IMR-90 (cell line): ENCODE measurements at regions not wholly inside any gene's neighbourhood (a gene's known extent, or its start where the extent isn't known, plus 50 kb on each side); places are given as distances from the start of the nearest gene placed in this dataset.

Source experiments
- ATAC-seq: fragments of 200-7000 bp; cut with Tn5 transposase; 2 replicates; pipeline ENCODE4 v1.9.1; 2020; ENCODE audit warnings: low read depth, mild to moderate bottlenecking, moderate library complexity
- BruUV-seq: library from RNA; stranded (reverse); fragments of 400-500 nt; replicated peaks from 2 replicates; lab custom pipeline; 2021; lab: Mats Ljungman, UMichigan
- CTCF ChIA-PET: fragments of 300-600 bp; formaldehyde crosslinking; extraction: SDS; loops from one replicate; lab custom pipeline; 2021; ENCODE audit warnings: antibody characterized with exemption; lab: Yijun Ruan, JAX
- POLR2A ChIA-PET: fragments of 300-600 bp; sonication (Branson Sonifier 250); formaldehyde crosslinking; loops from one replicate; lab custom pipeline; 2022; ENCODE audit warnings: antibody characterized with exemption; ENCODE audit not compliant: unreplicated experiment; lab: Charles Lee
- DNase-seq: peaks from one replicate; pipeline ENCODE4 v3.0.0; 2013
- H2AFZ ChIP-seq: replicated peaks from 2 replicates; pipeline ENCODE3; 2013; ENCODE audit warnings: low read length, mild to moderate bottlenecking; ENCODE audit not compliant: poor library complexity
- H2AK5ac ChIP-seq: 2 replicates; pipeline ENCODE4 v1.6.1; 2013; ENCODE audit warnings: low read depth, low read length, inconsistent platforms
- H2AK9ac ChIP-seq: replicated peaks from 2 replicates; pipeline ENCODE3; 2013; ENCODE audit warnings: mild to moderate bottlenecking, low read depth, low read length, moderate library complexity; ENCODE audit not compliant: poor library complexity
- H2BK120ac ChIP-seq: 2 replicates; pipeline ENCODE4 v1.6.1; 2013; ENCODE audit warnings: low read depth, low read length, inconsistent platforms
- H2BK15ac ChIP-seq: 3 replicates; pipeline ENCODE4 v1.6.1; 2013; ENCODE audit warnings: low read depth, low read length, inconsistent platforms
- H2BK20ac ChIP-seq: 2 replicates; pipeline ENCODE4 v1.6.1; 2013; ENCODE audit warnings: low read depth, mild to moderate bottlenecking, inconsistent platforms, low read length, moderate library complexity
- H2BK5ac ChIP-seq: 2 replicates; pipeline ENCODE4 v1.6.1; 2013; ENCODE audit warnings: mild to moderate bottlenecking, low read depth, low read length, inconsistent platforms; ENCODE audit not compliant: poor library complexity, severe bottlenecking
- H3K14ac ChIP-seq: replicated peaks from 2 replicates; pipeline ENCODE4 v1.6.1; 2013; ENCODE audit warnings: low read depth, low read length, inconsistent platforms
- H3K18ac ChIP-seq: 2 replicates; pipeline ENCODE4 v1.6.1; 2013; ENCODE audit warnings: low read depth, low read length, control low read depth
- H3K23ac ChIP-seq: 2 replicates; pipeline ENCODE4 v1.6.1; 2013; ENCODE audit warnings: low read depth, low read length, inconsistent platforms
- H3K27ac ChIP-seq: 2 replicates; pipeline ENCODE4 v1.5.1; 2013; ENCODE audit warnings: mild to moderate bottlenecking, control low read depth, low read length; ENCODE audit not compliant: insufficient read depth
- H3K27me3 ChIP-seq: 2 replicates; pipeline ENCODE4 v1.6.1; 2013; ENCODE audit warnings: low read length; ENCODE audit not compliant: control insufficient read depth, insufficient read depth
- H3K36me3 ChIP-seq: 2 replicates; pipeline ENCODE4 v1.6.1; 2013; ENCODE audit warnings: low read length, mixed read lengths; ENCODE audit not compliant: control insufficient read depth, insufficient read depth
- H3K4ac ChIP-seq: 2 replicates; pipeline ENCODE4 v1.6.1; 2013; ENCODE audit warnings: low read depth, low read length, inconsistent platforms
- H3K4me1 ChIP-seq: 2 replicates; pipeline ENCODE4 v1.6.1; 2013; ENCODE audit warnings: low read length, mixed read lengths; ENCODE audit not compliant: control insufficient read depth, insufficient read depth
- H3K4me2 ChIP-seq: 2 replicates; pipeline ENCODE4 v1.6.1; 2013; ENCODE audit warnings: low read depth, mild to moderate bottlenecking, control low read depth, low read length, moderate library complexity
- H3K4me3 ChIP-seq: 2 replicates; pipeline ENCODE4 v1.5.1; 2013; ENCODE audit warnings: low read depth, mild to moderate bottlenecking, control low read depth, low read length, moderate library complexity; ENCODE audit not compliant: insufficient read depth
- H3K56ac ChIP-seq: 2 replicates; pipeline ENCODE4 v1.6.1; 2013; ENCODE audit warnings: low read length, inconsistent platforms; ENCODE audit not compliant: insufficient read depth; ENCODE audit errors: extremely low read depth
- H3K79me1 ChIP-seq, 2 experiments: 2 replicates each; pipeline ENCODE4 v1.6.1; 2013; ENCODE audit warnings: low read length in 2 of 2, inconsistent platforms in 1 of 2, low read depth in 1 of 2
- H3K9ac ChIP-seq: 2 replicates; pipeline ENCODE4 v1.6.1; 2013; ENCODE audit warnings: low read depth, low read length, control low read depth
- H3K9me1 ChIP-seq: 2 replicates; pipeline ENCODE4 v1.6.1; 2013; ENCODE audit warnings: low read length, inconsistent platforms; ENCODE audit not compliant: insufficient read depth
- H3K9me3 ChIP-seq: 2 replicates; pipeline ENCODE4 v1.6.1; 2013; ENCODE audit warnings: low read length; ENCODE audit not compliant: control insufficient read depth, insufficient read depth
- H4K20me1 ChIP-seq: 2 replicates; pipeline ENCODE4 v1.6.1; 2013; ENCODE audit warnings: low read length, inconsistent platforms; ENCODE audit not compliant: insufficient read depth
- H4K5ac ChIP-seq: 2 replicates; pipeline ENCODE4 v1.6.1; 2013; ENCODE audit warnings: mild to moderate bottlenecking, low read depth, low read length, control low read depth
- H4K8ac ChIP-seq, 2 experiments: 2 replicates each; pipeline ENCODE4 v1.6.1; 2013; ENCODE audit warnings: low read depth in 2 of 2, low read length in 2 of 2, control low read depth in 1 of 2, inconsistent platforms in 1 of 2
- H4K91ac ChIP-seq: 2 replicates; pipeline ENCODE4 v1.6.1; 2013; ENCODE audit warnings: low read depth, low read length, inconsistent platforms; ENCODE audit not compliant: insufficient read depth
- BHLHE40 ChIP-seq: fragments of 150-350 bp; IDR thresholded peaks from 2 replicates; pipeline ENCODE4 v1.6.1; 2016; ENCODE audit warnings: mild to moderate bottlenecking, low read depth, low read length
- CEBPB ChIP-seq: IDR thresholded peaks from 2 replicates; pipeline ENCODE4 v1.6.1; 2012; ENCODE audit warnings: low read depth, low read length, improper control_type of control experiment
- CHD1 ChIP-seq: IDR thresholded peaks from 2 replicates; pipeline ENCODE4 v1.6.1; 2012; ENCODE audit warnings: low read depth, low read length, improper control_type of control experiment
- CTCF ChIP-seq: conservative IDR thresholded peaks from 2 replicates; pipeline ENCODE4 v1.5.1; 2012; ENCODE audit warnings: mild to moderate bottlenecking, low read depth, low read length, improper control_type of control experiment
- ELK1 ChIP-seq: fragments of 150-350 bp; IDR thresholded peaks from 2 replicates; pipeline ENCODE4 v1.6.1; 2016; ENCODE audit warnings: low read depth, mild to moderate bottlenecking, low read length, moderate library complexity, borderline replicate concordance
- FOS ChIP-seq: fragments of 150-350 bp; IDR thresholded peaks from 2 replicates; pipeline ENCODE4 v1.6.1; 2016; ENCODE audit warnings: low read depth, low read length
- MAFK ChIP-seq: IDR thresholded peaks from 2 replicates; pipeline ENCODE4 v1.6.1; 2012; ENCODE audit warnings: low read depth, low read length, improper control_type of control experiment
- MAZ ChIP-seq: IDR thresholded peaks from 2 replicates; pipeline ENCODE4 v1.6.1; 2012; ENCODE audit warnings: low read depth, mild to moderate bottlenecking, low read length, improper control_type of control experiment, moderate library complexity, borderline replicate concordance
- MXI1 ChIP-seq: IDR thresholded peaks from 2 replicates; pipeline ENCODE4 v1.6.1; 2012; ENCODE audit warnings: low read depth, mild to moderate bottlenecking, low read length, moderate library complexity, borderline replicate concordance
- NFE2L2 ChIP-seq: fragments of 150-350 bp; IDR thresholded peaks from 2 replicates; pipeline ENCODE4 v1.6.1; 2016; ENCODE audit warnings: low read depth, mild to moderate bottlenecking, low read length
- POLR2A ChIP-seq: IDR thresholded peaks from 2 replicates; pipeline ENCODE4 v1.6.1; 2012; ENCODE audit warnings: mild to moderate bottlenecking, low read depth, low read length
- RAD21 ChIP-seq: IDR thresholded peaks from 2 replicates; pipeline ENCODE4 v1.6.1; 2012; ENCODE audit warnings: low read length, improper control_type of control experiment
- RCOR1 ChIP-seq: IDR thresholded peaks from 2 replicates; pipeline ENCODE4 v1.6.1; 2012; ENCODE audit warnings: mild to moderate bottlenecking, low read length, improper control_type of control experiment; ENCODE audit not compliant: insufficient replicate concordance
- RFX5 ChIP-seq: IDR thresholded peaks from 2 replicates; pipeline ENCODE4 v1.8.0; 2012; ENCODE audit warnings: low read depth, mild to moderate bottlenecking, low read length, moderate library complexity
- SMC3 ChIP-seq: fragments of 150-350 bp; IDR thresholded peaks from 2 replicates; pipeline ENCODE4 v1.6.1; 2016; ENCODE audit warnings: low read depth, mild to moderate bottlenecking, antibody characterized with exemption, low read length, moderate library complexity
- USF2 ChIP-seq: fragments of 150-350 bp; IDR thresholded peaks from 2 replicates; pipeline ENCODE4 v1.6.1; 2017; ENCODE audit warnings: mild to moderate bottlenecking, antibody characterized with exemption, low read length, low read depth
- WGBS, 2 experiments: methylation state at CpG; one replicate each; pipeline versions ENCODE4 v1.1.5 to v1.1.7; 2013; ENCODE audit warnings: missing lambda C conversion rate in 2 of 2; ENCODE audit not compliant: insufficient read length in 1 of 2; ENCODE audit errors: extremely low coverage in 2 of 2; 5-methylcytosine and 5-hydroxymethylcytosine counted together
- dilution Hi-C: fragments of 300-500 bp; cut with HindIII; formaldehyde crosslinking; loops from one replicate; pipeline ENCODE4 v1.14.3; 2018; ENCODE audit warnings: low sequenced_read_pairs; ENCODE audit not compliant: unreplicated experiment
- in situ Hi-C: fragments of 300-500 bp; cut with MboI; formaldehyde crosslinking; loops from 3 replicates; pipeline ENCODE4 v1.14.3; 2019; ENCODE audit warnings: low sequenced_read_pairs, inconsistent platforms, mixed read lengths
- intact Hi-C: fragments of 100-400 bp; cut with micrococcal nuclease; formaldehyde crosslinking; loops from 2 replicates; pipeline ENCODE4 v1.10.0; 2022

- CTCF ChIA-PET, result no interaction called here
- H3K36me3 ChIP-seq, result no peaks in the 10 kb centered on the region
- in situ Hi-C loops, result loop anchor here (25.0 kb wide), 1 partner anchor 949 kb away; no protein-coding TSS in a partner anchor
Measured at GRCh38 chr2:71788186-71788525, 334.8 kb downstream of the DYSF start.

More at GRCh38 chr2:71788186-71788525, 334.8 kb downstream of the DYSF start:
- H3K14ac ChIP-seq, result no peak overlapping the region
- no peak overlapping the region for H4K91ac ChIP-seq
- DNase-seq (no peak), ATAC-seq (no peak)
- H3K79me1 ChIP-seq, result no peaks in the 10 kb centered on the region
- no peak overlapping the region for H4K5ac ChIP-seq
- WGBS, 2 experiments, result 100% methylated on average over 1 of the region's 7 CpGs; no CpG with 5 or more reads in 1 of the 2 experiments
- H2AK5ac ChIP-seq, result no peak overlapping the region
- peaks cover 7% of the 10 kb centered on the region for H3K4me1 ChIP-seq
- H3K27ac ChIP-seq, result no peak overlapping the region
- no peak overlapping the region for H2AK9ac ChIP-seq
- H3K56ac ChIP-seq, result no peak overlapping the region
- dilution Hi-C loops, result no loop called here
- no peaks in the 10 kb centered on the region for H3K9me3 ChIP-seq
- peaks cover 12% of the 10 kb centered on the region for H3K9me1 ChIP-seq
- no peak overlapping the region for H2BK120ac ChIP-seq
- no peak overlapping the region for H2BK15ac ChIP-seq
- no peak overlapping the region for H3K4me2 ChIP-seq
- no peak overlapping the region for H2AFZ ChIP-seq
- no peak overlapping the region for H4K8ac ChIP-seq
- no peak overlapping the region for H2BK5ac ChIP-seq
- TF ChIP-seq MAFK (no peak), CTCF (no peak), NFE2L2 (no peak), SMC3 (no peak), RAD21 (no peak), BHLHE40 (no peak), MAZ (no peak), RFX5 (no peak), POLR2A (no peak), ELK1 (no peak), USF2 (no peak), RCOR1 (no peak), FOS (no peak), MXI1 (no peak), CHD1 (no peak), CEBPB (no peak)
- no peaks in the 10 kb centered on the region; the same call in 1 of the 2 replicates for H4K20me1 ChIP-seq
- H2BK20ac ChIP-seq, result no peak overlapping the region
- H3K23ac ChIP-seq, result no peak overlapping the region
- POLR2A ChIA-PET, result no interaction called here
- no peak overlapping the region for H3K4me3 ChIP-seq
- H3K4ac ChIP-seq, result no peak overlapping the region
- H3K27me3 ChIP-seq, result peaks cover 7% of the 10 kb centered on the region
- intact Hi-C loops, result no loop called here
- no peak overlapping the region for H3K9ac ChIP-seq
- BruUV-seq, result no TSS peak
- no peak overlapping the region for H3K18ac ChIP-seq
